Endothelial cell of umbilical vein (primary cell): ENCODE measurements at regions not wholly inside any gene's neighbourhood (a gene's known extent, or its start where the extent isn't known, plus 50 kb on each side); places are given as distances from the start of the nearest gene placed in this dataset.

Experiments
- BruUV-seq: library from RNA; stranded (reverse); fragments of 400-500 nt; replicated peaks from 2 replicates; lab custom pipeline; 2021; lab: Mats Ljungman, UMichigan
- CTCF ChIA-PET: fragments of 300-600, 350-600 bp; sonication (Branson Sonifier 250); formaldehyde crosslinking; loops from one replicate; lab custom pipeline; 2021; ENCODE audit warnings: antibody characterized with exemption, inconsistent platforms; lab: Charles Lee
- POLR2A ChIA-PET: fragments of 300-600, 350-600 bp; sonication (Branson Sonifier 250); formaldehyde crosslinking; loops from one replicate; lab custom pipeline; 2021; ENCODE audit warnings: antibody characterized with exemption, inconsistent platforms; lab: Charles Lee
- DNase-seq: peaks from one replicate; pipeline ENCODE4 v3.0.0-alpha.2; 2011; ENCODE audit warnings: low read depth, low spot score
- FAIRE-seq: peaks from 2 replicates; lab custom pipeline; 2011; peaks lifted over from hg19 to GRCh38; lab: Jason Lieb, UNC
- H2AFZ ChIP-seq: 2 replicates; pipeline ENCODE4 v1.6.0; 2012; ENCODE audit warnings: low read depth, low read length, control low read depth, inconsistent platforms
- H3K27ac ChIP-seq: 2 replicates; pipeline ENCODE4 v1.5.1; 2011; ENCODE audit warnings: low read depth, mild to moderate bottlenecking, control low read depth, low read length, moderate library complexity; ENCODE audit not compliant: insufficient read depth
- H3K27me3 ChIP-seq, 2 experiments: 2 replicates each; pipeline versions ENCODE4 v1.6.0 to v1.6.1; 2011; ENCODE audit warnings: low read length in 2 of 2, mixed read lengths in 1 of 2; ENCODE audit not compliant: control insufficient read depth in 2 of 2, insufficient read depth in 2 of 2
- H3K36me3 ChIP-seq, 2 experiments: 2 replicates in 1 of 2; 3 replicates in 1 of 2; pipeline ENCODE4 v1.5.1; 2011; ENCODE audit warnings: low read length in 2 of 2, mild to moderate bottlenecking in 1 of 2, moderate library complexity in 1 of 2; ENCODE audit not compliant: control insufficient read depth in 2 of 2, insufficient read depth in 2 of 2; ENCODE audit errors: extremely low read depth in 1 of 2
- H3K4me1 ChIP-seq: 3 replicates; pipeline ENCODE4 v1.5.1; 2011; ENCODE audit warnings: mild to moderate bottlenecking, low read length; ENCODE audit not compliant: control insufficient read depth, insufficient read depth; ENCODE audit errors: extremely low read depth
- H3K4me2 ChIP-seq: 2 replicates; pipeline ENCODE4 v1.6.1; 2011; ENCODE audit warnings: low read length, control low read depth, mixed read lengths; ENCODE audit not compliant: insufficient read depth
- H3K4me3 ChIP-seq, 3 experiments: fragments of 200-600 bp in 1 of 3; sonication (generic), shearing (Covaris generic) in 1 of 3; replicated peaks in 1 of 3; 2 replicates each; pipeline ENCODE4 v1.5.1; 2011 to 2016; ENCODE audit warnings: control low read depth in 3 of 3, low read length in 3 of 3, mild to moderate bottlenecking in 2 of 3, inconsistent platforms in 1 of 3, low read depth in 1 of 3, moderate library complexity in 1 of 3; ENCODE audit not compliant: insufficient read depth in 1 of 3
- H3K79me2 ChIP-seq: 2 replicates; pipeline ENCODE4 v1.6.0; 2012; ENCODE audit warnings: low read length, inconsistent platforms; ENCODE audit not compliant: control insufficient read depth, insufficient read depth
- H3K9ac ChIP-seq: replicated peaks from 2 replicates; pipeline ENCODE3; 2011; ENCODE audit warnings: low read length, control low read depth; ENCODE audit not compliant: insufficient read depth; ENCODE audit errors: extremely low read depth
- H3K9me1 ChIP-seq: replicated peaks from 3 replicates; pipeline ENCODE4 v1.6.0; 2011; ENCODE audit warnings: mild to moderate bottlenecking, low read length; ENCODE audit not compliant: control insufficient read depth, insufficient read depth; ENCODE audit errors: extremely low read depth
- H3K9me3 ChIP-seq: replicated peaks from 2 replicates; pipeline ENCODE4 v1.5.1; 2012; ENCODE audit warnings: low read length, inconsistent platforms; ENCODE audit not compliant: control insufficient read depth, insufficient read depth
- H4K20me1 ChIP-seq: replicated peaks from 2 replicates; pipeline ENCODE3; 2011; ENCODE audit warnings: mild to moderate bottlenecking, low read length; ENCODE audit not compliant: control insufficient read depth, insufficient read depth; ENCODE audit errors: extremely low read depth
- EZH2 ChIP-seq: IDR thresholded peaks from 2 replicates; pipeline ENCODE4 v1.6.1; 2012; ENCODE audit warnings: borderline replicate concordance, low read depth, mild to moderate bottlenecking, moderate library complexity, low read length, inconsistent platforms; ENCODE audit not compliant: severe bottlenecking
- FOS ChIP-seq: IDR thresholded peaks from 2 replicates; pipeline ENCODE4 v1.6.1; 2011; ENCODE audit warnings: mild to moderate bottlenecking, low read length, moderate library complexity, borderline replicate concordance; ENCODE audit not compliant: insufficient read depth
- JUN ChIP-seq: IDR thresholded peaks from 2 replicates; pipeline ENCODE4 v1.6.1; 2011; ENCODE audit warnings: borderline replicate concordance, low read depth; ENCODE audit not compliant: insufficient read length, insufficient read depth
- POLR2A ChIP-seq: IDR thresholded peaks from 2 replicates; pipeline ENCODE4 v1.6.1; 2012; ENCODE audit warnings: low read depth, mild to moderate bottlenecking, control low read depth, low read length
- POLR2AphosphoS5 ChIP-seq: IDR thresholded peaks from 2 replicates; pipeline ENCODE4 v1.6.1; 2012; ENCODE audit warnings: low read depth, mild to moderate bottlenecking, control low read depth, low read length, moderate library complexity; ENCODE audit not compliant: insufficient read depth
- dilution Hi-C: fragments of 300-500 bp; cut with MboI; formaldehyde crosslinking; loops from one replicate; pipeline ENCODE4 v1.15.0; 2019; ENCODE audit warnings: low sequenced_read_pairs; ENCODE audit not compliant: extremely low pct_ligation_motif_present
- intact Hi-C: fragments of 100-400 bp; cut with micrococcal nuclease; formaldehyde crosslinking; loops from one replicate; pipeline ENCODE4 v1.10.0; 2022
- TF ChIP-seq, protein P1 (sequence below), 2 donors: IDR thresholded peaks; 1 replicate in 1 of 2; 2 replicates in 1 of 2; pipeline ENCODE4 v1.5.1; 2011; ENCODE audit warnings: low read length in 2 of 2, mild to moderate bottlenecking in 2 of 2, moderate library complexity in 2 of 2, control low read depth in 1 of 2, inconsistent platforms in 1 of 2, low read depth in 1 of 2; ENCODE audit not compliant: insufficient read depth in 1 of 2; ENCODE audit errors: extremely low read depth in 1 of 2
- TF ChIP-seq, protein P2 (sequence below): IDR thresholded peaks from 2 replicates; pipeline ENCODE4 v1.6.1; 2011; ENCODE audit not compliant: insufficient read depth, insufficient read length

DNA sequence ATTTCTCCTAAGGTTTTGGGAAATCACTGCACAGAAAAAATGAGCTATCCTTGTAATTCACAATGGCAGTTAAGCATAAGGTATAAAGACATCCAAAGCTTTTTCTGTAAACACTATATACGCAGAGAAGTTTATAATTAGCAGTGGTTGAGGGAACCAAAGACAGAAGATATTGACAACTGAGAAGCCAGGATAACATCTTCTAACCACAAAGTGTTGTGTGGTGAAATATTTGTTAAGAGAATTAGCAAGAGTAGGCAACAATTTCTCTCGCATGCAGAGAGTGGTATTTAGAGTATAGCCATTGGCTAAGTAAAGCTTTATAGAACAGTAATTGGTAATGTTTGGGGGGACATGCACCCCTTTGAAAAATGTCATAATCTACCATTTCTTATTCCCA, 123.7 kb upstream of the USP15 start:
- H2AFZ ChIP-seq = no peak overlapping the region
- H3K9ac ChIP-seq = no peak overlapping the region
- dilution Hi-C loops = no loop called here
- H3K4me2 ChIP-seq = no peak overlapping the region
- no peak for TF ChIP-seq FOS
- TF ChIP-seq, protein P1, sequence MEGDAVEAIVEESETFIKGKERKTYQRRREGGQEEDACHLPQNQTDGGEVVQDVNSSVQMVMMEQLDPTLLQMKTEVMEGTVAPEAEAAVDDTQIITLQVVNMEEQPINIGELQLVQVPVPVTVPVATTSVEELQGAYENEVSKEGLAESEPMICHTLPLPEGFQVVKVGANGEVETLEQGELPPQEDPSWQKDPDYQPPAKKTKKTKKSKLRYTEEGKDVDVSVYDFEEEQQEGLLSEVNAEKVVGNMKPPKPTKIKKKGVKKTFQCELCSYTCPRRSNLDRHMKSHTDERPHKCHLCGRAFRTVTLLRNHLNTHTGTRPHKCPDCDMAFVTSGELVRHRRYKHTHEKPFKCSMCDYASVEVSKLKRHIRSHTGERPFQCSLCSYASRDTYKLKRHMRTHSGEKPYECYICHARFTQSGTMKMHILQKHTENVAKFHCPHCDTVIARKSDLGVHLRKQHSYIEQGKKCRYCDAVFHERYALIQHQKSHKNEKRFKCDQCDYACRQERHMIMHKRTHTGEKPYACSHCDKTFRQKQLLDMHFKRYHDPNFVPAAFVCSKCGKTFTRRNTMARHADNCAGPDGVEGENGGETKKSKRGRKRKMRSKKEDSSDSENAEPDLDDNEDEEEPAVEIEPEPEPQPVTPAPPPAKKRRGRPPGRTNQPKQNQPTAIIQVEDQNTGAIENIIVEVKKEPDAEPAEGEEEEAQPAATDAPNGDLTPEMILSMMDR (IDR thresholded peaks at IDR 0.05; ENCODE audit: extremely low read depth in 1 of 2, insufficient read depth in 1 of 2, low read depth in 1 of 2, low read length in 2 of 2) = no peak
- TF ChIP-seq POLR2A = no peak
- no peak for TF ChIP-seq EZH2
- TF ChIP-seq JUN = no peak
- TF ChIP-seq POLR2AphosphoS5 = no peak
- TF ChIP-seq, protein P2, sequence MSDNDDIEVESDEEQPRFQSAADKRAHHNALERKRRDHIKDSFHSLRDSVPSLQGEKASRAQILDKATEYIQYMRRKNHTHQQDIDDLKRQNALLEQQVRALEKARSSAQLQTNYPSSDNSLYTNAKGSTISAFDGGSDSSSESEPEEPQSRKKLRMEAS = no peak
- no peak overlapping the region for H3K4me3 ChIP-seq
- CTCF ChIA-PET = interaction anchor here (1.4 kb wide), 1 partner anchor 13 kb away, joined by 3 read pairs; no protein-coding TSS in a partner anchor
- peaks cover 0 to 16% of the 10 kb centered on the region in 2 experiments for H3K27me3 ChIP-seq
- no peaks in the 10 kb centered on the region for H3K36me3 ChIP-seq
- BruUV-seq = no TSS peak
- H3K79me2 ChIP-seq = no peaks in the 10 kb centered on the region
- no peaks in the 10 kb centered on the region for H3K9me3 ChIP-seq
- H3K4me1 ChIP-seq = no peaks in the 10 kb centered on the region
- no peaks in the 10 kb centered on the region for H3K9me1 ChIP-seq
- intact Hi-C loops = no loop called here
- POLR2A ChIA-PET = no interaction called here
- H4K20me1 ChIP-seq = no peaks in the 10 kb centered on the region
- DNase-seq (no peak), FAIRE-seq (no peak)
- no peak overlapping the region for H3K27ac ChIP-seq
